ENCODE measurements at regions not wholly inside any gene's neighbourhood (a gene's known extent, or its start where the extent isn't known, plus 50 kb on each side); places are given as distances from the start of the nearest gene placed in this dataset.

DNA sequence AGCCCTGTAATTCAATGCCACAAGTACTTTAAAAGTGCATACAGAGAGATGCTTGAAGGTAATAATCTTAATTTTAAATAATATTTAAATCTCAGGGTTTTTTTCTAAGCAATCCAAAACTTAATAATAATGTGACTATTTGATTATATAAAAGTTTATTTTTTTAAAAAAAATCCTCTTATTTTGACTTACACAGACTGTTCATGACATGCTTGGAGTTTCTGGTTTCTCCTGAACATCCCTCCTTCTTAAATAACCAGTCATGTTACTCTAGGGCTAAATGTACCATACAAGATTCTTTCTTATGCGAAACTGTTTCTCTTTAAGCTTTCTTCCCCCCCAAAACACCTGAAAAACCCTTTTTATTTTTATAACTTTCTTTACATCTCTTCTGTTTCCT is 58.2 kb upstream of the SLC2A13 start:
- no peak overlapping the region for H3K4me3 ChIP-seq
- TF ChIP-seq EZH2phosphoT487 (IDR thresholded peaks at IDR 0.05; ENCODE audit: low read depth, severe bottlenecking, unreplicated experiment) (no peak), CTCF (IDR thresholded peaks at IDR 0.05; ENCODE audit: poor library complexity) (no peak), EZH2 (IDR thresholded peaks at IDR 0.05; ENCODE audit: borderline replicate concordance) (no peak)
- no peaks in the 10 kb centered on the region for H3K9me2 ChIP-seq (replicated peaks; ENCODE audit: insufficient read depth)
- no peak overlapping the region for H2AFZ ChIP-seq
- peaks cover 8% of the 10 kb centered on the region for H3K9me3 ChIP-seq (ENCODE audit: low read depth)
- WGBS (ENCODE audit: low lambda C conversion rate, missing lambda C conversion rate) = 66% methylated on average over 1 of the region's 1 CpG
- no peaks in the 10 kb centered on the region for H3K4me1 ChIP-seq (ENCODE audit: insufficient read depth)
- DNase-seq (ENCODE audit: low spot score) = no peak
- no peaks in the 10 kb centered on the region for H4K20me1 ChIP-seq (ENCODE audit: insufficient read depth, poor library complexity, severe bottlenecking)
- H3K79me2 ChIP-seq = no peaks in the 10 kb centered on the region
- H3K27ac ChIP-seq = no peak overlapping the region
- no peaks in the 10 kb centered on the region for H3K36me3 ChIP-seq (replicated peaks; ENCODE audit: insufficient read depth, low read depth)
- H3K27me3 ChIP-seq = no peaks in the 10 kb centered on the region
- H3K4me2 ChIP-seq = no peak overlapping the region

DNA sequence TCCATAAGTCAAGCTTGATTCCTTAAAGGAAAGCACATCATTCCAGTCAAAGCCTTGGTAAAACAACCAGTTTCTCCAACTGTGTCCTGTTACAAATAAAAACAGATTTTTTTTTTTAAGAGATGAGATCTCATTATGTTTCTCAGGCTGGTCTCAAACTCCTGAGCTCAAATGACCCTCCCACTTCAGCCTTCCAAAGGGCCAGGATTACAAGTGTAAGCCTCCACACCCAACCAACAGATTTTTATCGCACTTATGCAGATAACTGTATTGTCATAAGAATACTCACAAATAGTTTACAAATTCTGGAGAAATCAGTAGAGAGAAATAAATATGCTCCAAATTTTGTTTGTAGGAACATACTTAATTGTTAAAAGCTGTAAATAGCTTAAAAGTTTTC is 56.2 kb upstream of the SLC2A13 start:
- H3K27ac ChIP-seq = no peak overlapping the region
- TF ChIP-seq EZH2phosphoT487 (IDR thresholded peaks at IDR 0.05; ENCODE audit: low read depth, severe bottlenecking, unreplicated experiment) (no peak), EZH2 (IDR thresholded peaks at IDR 0.05; ENCODE audit: borderline replicate concordance) (no peak), CTCF (IDR thresholded peaks at IDR 0.05; ENCODE audit: poor library complexity) (no peak)
- no peaks in the 10 kb centered on the region for H3K79me2 ChIP-seq
- H3K36me3 ChIP-seq (replicated peaks; ENCODE audit: insufficient read depth, low read depth) = no peaks in the 10 kb centered on the region
- H3K27me3 ChIP-seq = no peaks in the 10 kb centered on the region
- H3K4me3 ChIP-seq = no peak overlapping the region
- H3K4me1 ChIP-seq (ENCODE audit: insufficient read depth) = peaks cover 6% of the 10 kb centered on the region
- no peak overlapping the region for H2AFZ ChIP-seq
- no peaks in the 10 kb centered on the region for H3K9me2 ChIP-seq (replicated peaks; ENCODE audit: insufficient read depth)
- peaks cover 8% of the 10 kb centered on the region for H3K9me3 ChIP-seq (ENCODE audit: low read depth)
- H4K20me1 ChIP-seq (ENCODE audit: insufficient read depth, poor library complexity, severe bottlenecking) = no peaks in the 10 kb centered on the region
- WGBS (ENCODE audit: low lambda C conversion rate, missing lambda C conversion rate) = 90% methylated on average over 1 of the region's 1 CpG
- no peak overlapping the region for H3K4me2 ChIP-seq
- no peak for DNase-seq (ENCODE audit: low spot score)

GRCh38 chr12:40158592-40159111 is 52.8 kb upstream of the SLC2A13 start:
- WGBS (ENCODE audit: low lambda C conversion rate, missing lambda C conversion rate) = 32% methylated on average over 1 of the region's 1 CpG
- no peak overlapping the region for H3K27ac ChIP-seq
- DNase-seq (ENCODE audit: low spot score) = no peak

More at GRCh38 chr12:40158592-40159111, 52.8 kb upstream of the SLC2A13 start:
- Histone ChIP-seq H3K36me3 (replicated peaks; ENCODE audit: insufficient read depth, low read depth) (no peaks in the 10 kb centered on the region), H3K27me3 (no peaks in the 10 kb centered on the region), H3K9me3 (ENCODE audit: low read depth) (peaks cover 8% of the 10 kb centered on the region), H3K4me1 (ENCODE audit: insufficient read depth) (peaks cover 6% of the 10 kb centered on the region), H2AFZ (no peak overlapping the region), H3K79me2 (no peaks in the 10 kb centered on the region), H3K4me2 (no peak overlapping the region), H3K4me3 (no peak overlapping the region), H4K20me1 (ENCODE audit: insufficient read depth, poor library complexity, severe bottlenecking) (no peaks in the 10 kb centered on the region), H3K9me2 (replicated peaks; ENCODE audit: insufficient read depth) (no peaks in the 10 kb centered on the region)
- TF ChIP-seq EZH2 (IDR thresholded peaks at IDR 0.05; ENCODE audit: borderline replicate concordance) (no peak), CTCF (IDR thresholded peaks at IDR 0.05; ENCODE audit: poor library complexity) (no peak), EZH2phosphoT487 (IDR thresholded peaks at IDR 0.05; ENCODE audit: low read depth, severe bottlenecking, unreplicated experiment) (no peak)

Data from hepatocyte (in vitro differentiated cells).